ENCODE measurements at regions not wholly inside any gene's neighbourhood (a gene's known extent, or its start where the extent isn't known, plus 50 kb on each side); places are given as distances from the start of the nearest gene placed in this dataset.
A peak's percentile ranks its signal among the peaks of the same experiment; 100 is the strongest.

GRCh38 chr12:72082986-72083820 lies 144.6 kb downstream of the TPH2 start:
- no peak for DNase-seq

- no peak for DNase-seq
Measured at GRCh38 chr12:72084061-72084460, 145.4 kb downstream of the TPH2 start.

GRCh38 chr12:72084880-72085279 lies 146.2 kb downstream of the TPH2 start:
- no peak for DNase-seq

- DNase-seq, result peak; percentile 60
Measured at GRCh38 chr12:72089678-72090077, 151.0 kb downstream of the TPH2 start.

- DNase-seq, result no peak
Measured at GRCh38 chr12:72093424-72093823, 154.8 kb downstream of the TPH2 start.

- DNase-seq, result no peak
Measured at GRCh38 chr12:72093930-72094329, 155.3 kb downstream of the TPH2 start.

GRCh38 chr12:72094490-72094889 lies 155.8 kb downstream of the TPH2 start:
- no peak for DNase-seq

- DNase-seq, result no peak
Measured at GRCh38 chr12:72095025-72095424, 156.4 kb downstream of the TPH2 start.

- no peak for DNase-seq
Measured at GRCh38 chr12:72098622-72099021, 160.0 kb downstream of the TPH2 start.

- DNase-seq, result no peak
Measured at GRCh38 chr12:72100854-72101253, 162.2 kb downstream of the TPH2 start.

GRCh38 chr12:72102150-72102549 lies 163.5 kb downstream of the TPH2 start:
- no peak for DNase-seq

- DNase-seq, result no peak
Measured at GRCh38 chr12:72105849-72106248, 166.3 kb upstream of the TRHDE start.

GRCh38 chr12:72110937-72111650 lies 161.1 kb upstream of the TRHDE start:
- DNase-seq, result no peak

- DNase-seq, result no peak
Measured at GRCh38 chr12:72111706-72112105, 160.5 kb upstream of the TRHDE start.

GRCh38 chr12:72133497-72134055 lies 138.6 kb upstream of the TRHDE start:
- no peak for DNase-seq

- no peak for DNase-seq
Measured at GRCh38 chr12:72134246-72135020, 137.7 kb upstream of the TRHDE start.

GRCh38 chr12:72135021-72135301 lies 137.2 kb upstream of the TRHDE start:
- DNase-seq, result no peak

- DNase-seq, result no peak
Measured at GRCh38 chr12:72136792-72137191, 135.4 kb upstream of the TRHDE start.

GRCh38 chr12:72139411-72139810 lies 132.8 kb upstream of the TRHDE start:
- DNase-seq, result no peak

GRCh38 chr12:72141381-72141780 lies 130.8 kb upstream of the TRHDE start:
- peak; percentile 11 for DNase-seq

- no peak for DNase-seq
Measured at GRCh38 chr12:72144553-72144952, 127.6 kb upstream of the TRHDE start.

GRCh38 chr12:72146495-72146894 lies 125.7 kb upstream of the TRHDE start:
- DNase-seq, result no peak

GRCh38 chr12:72148709-72149108 lies 123.5 kb upstream of the TRHDE start:
- DNase-seq, result no peak

- DNase-seq, result no peak
Measured at GRCh38 chr12:72162875-72163274, 109.3 kb upstream of the TRHDE start.

All from NCI-H510A treated with DMSO at 0.1 percent for 48 hours (cell line).